ENCODE measurements at regions not wholly inside any gene's neighbourhood (a gene's known extent, or its start where the extent isn't known, plus 50 kb on each side); places are given as distances from the start of the nearest gene placed in this dataset.

GRCh38 chr10:107741971-107742370 is 577.5 kb upstream of the SORCS1 start:
- TF ChIP-seq POLR2AphosphoS5 (IDR thresholded peaks at IDR 0.05; ENCODE audit: borderline replicate concordance, low read depth, low read length) (no peak), EZH2 (IDR thresholded peaks at IDR 0.05) (no peak), FOXP2 (optimal IDR thresholded peaks at IDR 0.05; ENCODE audit: control extremely low read depth, extremely low read length, insufficient read depth) (no peak)

Data from SK-N-MC (cell line).